GM19351 (cell line): ENCODE measurements at regions not wholly inside any gene's neighbourhood (a gene's known extent, or its start where the extent isn't known, plus 50 kb on each side); places are given as distances from the start of the nearest gene placed in this dataset.
"Not testable (repeated sequence)": the region's sequence is repeated elsewhere in the genome, so short reads cannot be mapped to it uniquely, and the experiment has no call there.

Experiments used
- ATAC-seq: cut with Tn5 transposase; IDR thresholded peaks from one replicate; pipeline ENCODE4 v1.9.1; 2021; ENCODE audit warnings: mild to moderate bottlenecking, moderate library complexity; ENCODE audit not compliant: unreplicated experiment

GRCh38 chr10:17538941-17539340 lies 78.2 kb downstream of the HACD1 start:
- ATAC-seq: no peak

- ATAC-seq: no peak
Observed at GRCh38 chr10:17537281-17537680, 79.9 kb downstream of the HACD1 start.

- no peak for ATAC-seq
Observed at GRCh38 chr10:17536221-17536620, 81.0 kb downstream of the HACD1 start.

- no peak for ATAC-seq
Observed at GRCh38 chr10:17533731-17534130, 79.3 kb upstream of the ST8SIA6 start.

GRCh38 chr10:17528306-17528862 lies 74.0 kb upstream of the ST8SIA6 start:
- no peak for ATAC-seq

GRCh38 chr10:17527514-17528146 lies 73.2 kb upstream of the ST8SIA6 start:
- ATAC-seq: no peak

GRCh38 chr10:17526571-17526970 lies 72.2 kb upstream of the ST8SIA6 start:
- ATAC-seq: not testable (repeated sequence)

GRCh38 chr10:17523917-17524316 lies 69.5 kb upstream of the ST8SIA6 start:
- ATAC-seq: no peak

GRCh38 chr10:17523246-17523753 lies 68.9 kb upstream of the ST8SIA6 start:
- no peak for ATAC-seq

GRCh38 chr10:17522269-17522668 lies 67.9 kb upstream of the ST8SIA6 start:
- not testable (repeated sequence) for ATAC-seq

GRCh38 chr10:17519457-17519856 lies 65.1 kb upstream of the ST8SIA6 start:
- ATAC-seq: no peak

GRCh38 chr10:17518338-17518737 lies 63.9 kb upstream of the ST8SIA6 start:
- no peak for ATAC-seq

- ATAC-seq: no peak
Observed at GRCh38 chr10:17516376-17516775, 62.0 kb upstream of the ST8SIA6 start.

GRCh38 chr10:17512341-17513001 lies 58.1 kb upstream of the ST8SIA6 start:
- ATAC-seq: no peak

GRCh38 chr10:17510242-17510908 lies 56.0 kb upstream of the ST8SIA6 start:
- peak; percentile 64 for ATAC-seq

- no peak for ATAC-seq
Observed at GRCh38 chr10:17507538-17507937, 53.1 kb upstream of the ST8SIA6 start.

- no peak for ATAC-seq
Observed at GRCh38 chr10:17506856-17507471, 52.6 kb upstream of the ST8SIA6 start.

GRCh38 chr10:17506390-17506789 lies 52.0 kb upstream of the ST8SIA6 start:
- ATAC-seq: no peak

- ATAC-seq: no peak
Observed at GRCh38 chr10:17504547-17505245, 50.3 kb upstream of the ST8SIA6 start.
